GM18858 (cell line): ENCODE measurements at regions not wholly inside any gene's neighbourhood (a gene's known extent, or its start where the extent isn't known, plus 50 kb on each side); places are given as distances from the start of the nearest gene placed in this dataset.
"Not testable (repeated sequence)": the region's sequence is repeated elsewhere in the genome, so short reads cannot be mapped to it uniquely, and the experiment has no call there.

Experiments used
- ATAC-seq: cut with Tn5 transposase; IDR thresholded peaks from one replicate; pipeline ENCODE4 v1.9.1; 2021; ENCODE audit not compliant: unreplicated experiment

DNA sequence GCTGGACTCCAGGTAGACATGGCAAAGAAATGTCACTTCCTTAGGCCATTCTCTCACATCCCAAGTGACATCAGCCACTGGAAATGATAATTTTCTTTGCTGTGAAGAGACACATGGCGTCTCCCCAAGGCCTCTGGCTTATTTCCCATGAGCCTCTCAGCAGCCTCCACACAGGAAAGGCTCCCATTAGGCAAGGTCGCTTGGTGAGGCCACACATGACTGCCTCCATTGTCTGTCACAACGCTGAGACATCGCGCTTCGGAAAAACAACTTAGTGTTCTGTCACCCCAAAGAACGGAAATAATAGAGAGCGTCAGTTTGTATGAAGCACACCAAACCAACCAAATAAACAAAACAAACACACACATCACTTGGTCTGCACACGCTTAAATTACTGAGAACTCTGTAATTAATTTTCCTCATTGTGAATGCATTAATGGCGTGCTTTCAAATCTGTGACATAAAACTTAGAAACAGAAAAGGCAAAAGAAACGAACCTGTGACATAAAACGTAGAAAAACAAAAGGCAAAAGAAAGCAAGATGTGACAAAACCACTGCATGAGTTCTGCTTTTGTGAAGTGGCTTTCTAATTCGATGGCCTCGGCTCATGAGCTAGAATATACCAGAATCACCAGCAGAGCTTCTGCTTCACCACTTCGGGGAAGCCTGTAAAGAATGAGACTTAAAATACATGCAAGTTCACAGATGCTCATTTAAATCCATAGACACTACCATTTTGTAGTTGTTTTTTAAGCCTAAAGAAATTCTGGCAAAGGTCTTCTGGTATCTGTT, 404.2 kb upstream of the SGCG start:
- no peak for ATAC-seq

DNA sequence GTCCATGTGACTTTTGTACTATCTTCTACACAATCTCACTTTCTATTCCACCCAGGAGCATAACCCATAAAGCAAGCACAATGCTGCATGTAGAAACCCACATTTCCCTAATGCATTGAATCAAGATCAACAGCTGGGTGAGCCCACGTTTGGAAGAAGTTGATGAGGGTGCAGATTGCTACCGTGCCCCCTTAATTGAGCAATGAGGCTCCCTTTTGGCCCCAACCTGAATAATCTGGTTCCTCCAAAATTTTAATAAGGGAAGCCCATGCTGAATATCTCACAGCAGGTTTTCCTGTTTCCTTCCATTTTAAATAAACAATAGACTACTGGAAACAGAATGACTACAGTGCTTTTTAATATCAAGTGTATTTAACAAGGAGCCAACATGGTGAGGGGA, 403.6 kb upstream of the SGCG start:
- ATAC-seq, result no peak

DNA sequence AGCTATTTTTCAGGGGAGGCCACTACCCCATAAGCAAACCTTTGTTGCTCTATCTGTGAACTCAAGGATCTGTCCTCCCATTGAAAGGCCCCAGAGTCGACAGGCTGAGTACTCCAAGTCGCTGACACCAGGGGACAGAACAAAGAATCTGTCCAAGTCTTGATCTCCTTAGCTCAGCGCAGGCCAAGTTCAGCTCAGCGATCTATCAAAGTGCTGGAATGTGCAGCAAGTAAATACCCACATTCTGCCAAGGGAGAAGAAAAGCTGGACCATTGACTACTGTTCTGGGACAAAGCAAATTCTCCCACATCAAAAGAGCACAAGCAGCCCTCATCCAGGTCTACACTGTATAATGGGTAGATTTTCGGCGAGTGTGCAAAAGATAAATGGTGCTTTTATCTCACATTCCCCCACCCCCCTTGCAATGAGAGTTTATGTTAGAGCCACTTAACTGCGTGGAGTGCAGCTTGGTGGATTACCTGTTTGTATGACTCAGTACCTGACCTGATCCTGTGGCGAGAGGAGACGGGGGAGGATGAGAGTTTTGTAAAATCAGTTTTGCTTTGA, 391.7 kb upstream of the SGCG start:
- ATAC-seq, result no peak

DNA sequence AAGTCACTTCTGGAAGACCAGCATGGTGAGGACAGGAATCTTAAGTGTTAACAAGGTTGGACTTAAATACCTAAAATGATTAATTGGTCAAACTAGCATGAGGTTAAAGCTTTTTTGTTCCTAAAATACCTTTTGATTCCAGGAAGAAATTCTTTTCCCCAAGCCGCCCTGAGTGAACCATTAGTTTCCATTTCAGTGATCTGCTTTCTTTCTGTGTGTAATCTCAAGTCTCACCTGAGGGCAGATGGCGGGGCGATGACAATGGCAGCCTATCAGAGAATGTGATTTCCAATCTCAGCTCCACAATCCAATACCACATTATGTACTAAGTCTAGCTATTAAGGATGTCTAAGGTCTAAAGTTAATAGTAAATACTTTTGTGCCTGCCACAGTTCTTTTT, 390.9 kb upstream of the SGCG start:
- ATAC-seq, result no peak

DNA sequence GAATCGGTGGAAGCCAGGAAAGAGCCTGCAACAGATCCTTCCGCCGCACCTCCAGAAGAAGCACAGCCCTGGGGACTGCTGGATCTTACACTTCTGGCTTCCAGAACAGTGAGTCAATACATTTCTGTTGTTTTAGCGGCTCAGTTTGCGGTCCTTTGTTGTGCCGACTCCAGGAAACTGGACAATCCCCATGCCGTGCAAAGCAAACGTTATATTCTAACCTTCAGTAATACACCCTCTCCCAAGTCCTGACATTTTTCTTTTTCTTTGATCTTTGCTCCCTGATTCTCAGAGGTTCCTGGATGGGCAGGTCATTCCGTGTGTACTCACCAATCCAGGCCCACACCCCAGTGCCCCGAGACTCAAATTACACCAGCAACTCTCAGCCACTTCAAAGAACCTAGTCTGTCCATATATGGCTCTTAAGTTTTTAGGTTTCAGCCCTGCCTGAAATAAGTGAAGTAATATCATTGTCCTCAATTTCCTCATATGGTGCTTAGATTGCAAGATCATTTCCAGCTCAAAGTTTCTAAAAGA, 387.1 kb upstream of the SGCG start:
- ATAC-seq, result no peak

DNA sequence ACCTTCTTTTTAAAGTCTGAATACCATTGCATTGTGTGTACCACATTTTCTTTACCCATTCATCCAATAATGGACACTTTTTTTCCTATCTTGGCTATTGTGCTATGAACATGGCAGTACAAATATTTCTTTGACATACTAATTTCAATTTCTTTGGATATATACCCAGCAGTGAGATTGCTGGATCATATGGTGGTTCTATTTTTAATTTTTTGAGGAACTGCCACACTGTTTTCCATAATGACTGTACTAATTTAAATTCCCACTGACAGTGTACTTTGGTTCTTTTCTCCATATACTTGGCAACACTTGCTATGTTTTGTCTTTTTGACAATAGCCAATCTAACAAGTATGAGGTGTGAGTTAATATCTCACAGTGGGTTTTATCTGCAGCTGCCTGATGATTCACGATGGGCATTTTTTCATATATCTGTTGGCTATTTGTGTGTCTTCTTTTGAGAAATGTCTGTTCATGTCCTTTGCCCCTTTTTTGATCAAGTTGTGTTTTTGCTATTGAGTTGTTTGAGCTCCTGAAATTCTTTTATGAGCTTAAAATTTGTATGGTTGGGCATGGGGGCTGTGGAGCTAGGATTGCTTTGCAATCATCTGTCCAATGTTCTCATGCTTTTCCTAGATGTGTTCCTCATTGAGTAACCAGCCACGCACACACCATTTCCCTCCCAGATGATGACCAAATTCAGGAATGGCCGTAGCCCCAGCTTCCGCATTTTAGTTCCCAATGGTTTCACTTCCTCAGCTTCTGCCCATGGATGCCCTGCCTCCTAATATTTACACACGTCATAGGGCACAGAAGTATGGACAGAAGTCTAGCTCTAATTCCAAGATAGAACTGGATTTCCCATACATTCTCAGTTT, 380.0 kb upstream of the SGCG start:
- ATAC-seq, result no peak

DNA sequence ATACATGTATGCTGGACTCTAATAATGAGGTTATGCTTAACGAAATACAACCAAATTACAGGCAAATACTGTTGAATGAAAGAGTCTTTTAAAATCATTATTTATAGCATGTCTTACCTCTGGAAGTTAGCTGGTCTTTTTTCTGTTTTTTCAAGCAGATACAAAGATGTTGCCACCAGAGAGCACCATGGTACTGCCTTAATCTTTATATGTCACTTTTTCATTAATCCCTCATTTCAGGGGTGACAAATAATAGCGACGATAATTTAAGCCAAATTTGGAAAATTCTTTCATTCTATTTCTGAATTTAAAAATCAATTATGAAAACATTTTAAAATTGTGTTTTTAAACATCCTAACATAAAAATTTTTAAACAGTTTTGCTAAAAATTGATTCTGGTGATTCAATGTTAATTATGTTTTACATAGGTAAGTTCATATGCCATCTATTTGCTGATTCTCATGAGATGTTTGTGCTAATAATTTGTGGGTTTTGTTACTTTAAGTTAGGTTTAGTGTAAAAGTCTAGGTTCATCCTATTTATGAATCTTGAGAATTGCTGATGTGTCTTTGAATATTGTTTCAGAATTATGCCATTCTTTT, 379.3 kb upstream of the SGCG start:
- no peak for ATAC-seq

DNA sequence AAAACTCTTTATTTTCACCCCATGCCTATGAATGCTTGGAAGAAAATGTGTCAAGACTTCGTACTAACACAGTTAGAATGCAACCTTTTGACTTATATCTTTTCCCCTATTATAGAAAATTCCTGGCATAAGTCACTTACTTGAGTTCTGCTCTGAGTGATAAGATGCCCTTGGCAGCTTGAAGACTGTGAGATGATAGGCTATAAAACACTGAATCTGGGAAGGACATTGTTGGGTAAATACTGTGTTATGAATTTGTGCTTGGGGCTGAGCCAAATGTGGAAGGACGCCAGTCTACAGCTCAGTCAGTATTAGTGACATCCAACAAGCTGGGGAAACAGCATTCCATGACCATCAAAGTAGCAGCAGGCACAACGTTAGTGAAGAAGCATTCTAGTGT, 368.0 kb upstream of the SGCG start:
- no peak for ATAC-seq

DNA sequence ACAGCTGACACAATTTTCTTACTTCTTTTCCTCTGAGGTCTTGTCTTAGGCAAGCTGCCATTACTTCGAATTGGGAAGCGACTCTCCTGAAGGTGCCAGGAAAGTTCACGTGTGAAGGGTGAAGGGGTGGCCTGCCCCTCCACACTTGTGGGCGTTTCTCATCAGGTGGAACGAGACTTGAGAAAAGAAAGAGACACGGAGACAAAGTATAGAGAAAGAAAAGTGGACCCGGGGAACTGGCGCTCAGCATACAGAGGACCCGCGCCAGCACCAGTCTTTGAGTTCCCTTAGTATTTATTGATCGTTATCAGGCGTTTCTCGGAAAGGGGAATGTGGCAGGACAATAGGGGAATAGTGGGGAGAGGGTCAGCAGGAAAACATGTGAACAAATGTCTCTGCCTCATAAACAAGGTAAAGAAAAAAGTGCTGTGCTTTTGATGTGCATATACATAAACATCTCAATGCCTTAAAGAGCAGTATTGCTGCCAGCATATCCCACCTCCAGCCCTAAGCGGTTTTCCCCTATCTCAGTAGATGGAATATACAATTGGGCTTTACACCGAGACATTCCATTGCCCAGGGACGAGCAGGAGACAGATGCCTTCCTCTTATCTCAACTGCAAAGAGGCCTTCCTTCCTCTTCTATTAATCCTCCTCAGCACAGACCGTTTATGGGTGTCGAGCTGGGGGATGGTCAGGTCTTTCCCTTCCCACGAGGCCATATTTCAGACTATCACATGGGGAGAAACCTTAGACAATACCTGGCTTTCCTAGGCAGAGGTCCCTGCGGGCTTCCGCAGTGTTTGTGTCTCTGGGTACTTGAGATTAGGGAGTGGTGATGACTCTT, 367.0 kb upstream of the SGCG start:
- not testable (repeated sequence) for ATAC-seq

DNA sequence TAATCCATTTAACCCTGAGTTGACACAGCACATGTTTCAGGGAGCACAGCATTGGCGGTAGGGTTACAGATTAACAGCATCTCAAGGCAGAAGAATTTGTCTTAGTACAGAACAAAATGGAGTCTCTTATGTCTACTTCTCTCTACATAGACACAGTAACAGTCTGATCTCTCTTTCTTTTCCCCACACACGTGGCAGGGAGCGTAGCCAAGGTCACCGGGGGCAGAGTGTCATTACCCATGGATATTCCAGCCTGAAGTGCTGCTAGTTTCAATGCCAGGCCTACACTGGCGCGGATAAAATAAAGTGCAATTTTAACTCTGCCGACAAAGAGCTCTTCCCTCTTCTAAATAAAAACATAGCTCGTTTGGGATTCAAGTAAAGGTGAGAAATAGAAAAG, 366.3 kb upstream of the SGCG start:
- not testable (repeated sequence) for ATAC-seq

DNA sequence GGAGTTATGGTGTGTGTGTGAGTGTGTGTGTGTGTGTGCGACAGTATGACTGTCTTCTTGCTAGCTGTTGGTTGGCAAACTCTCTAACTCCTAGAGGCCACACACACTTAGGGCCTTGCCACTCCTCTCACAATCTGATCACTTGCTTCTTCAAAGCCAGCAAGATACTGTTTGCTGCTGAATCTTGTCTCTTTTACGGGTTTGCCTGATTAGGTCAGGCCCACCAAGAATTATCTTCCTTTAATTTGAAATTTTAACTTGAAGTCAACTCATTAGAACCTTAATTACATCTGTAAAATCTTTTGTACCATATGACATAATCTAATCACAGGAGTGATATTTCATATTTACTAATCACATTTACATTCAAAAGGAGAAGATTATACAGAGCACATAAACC, 359.2 kb upstream of the SGCG start:
- no peak for ATAC-seq

DNA sequence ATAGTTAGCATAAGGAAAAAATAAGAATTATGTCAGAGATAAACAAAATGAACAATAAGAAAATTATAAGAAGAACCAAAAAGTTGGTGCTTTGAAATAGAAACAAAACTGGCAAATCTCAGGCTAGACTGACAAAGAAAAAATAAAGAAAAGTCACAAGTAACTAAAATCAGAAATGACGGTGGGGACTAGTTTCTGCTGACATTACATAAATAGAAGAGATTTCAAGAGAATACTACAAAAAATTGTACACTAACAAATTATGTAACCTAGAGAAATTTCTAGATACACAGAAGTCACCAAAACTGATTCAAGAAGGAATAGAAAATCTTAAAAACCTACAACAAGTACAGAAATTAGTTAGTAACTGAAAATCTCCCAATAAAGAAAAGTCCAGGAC, 355.6 kb upstream of the SGCG start:
- ATAC-seq, result no peak

DNA sequence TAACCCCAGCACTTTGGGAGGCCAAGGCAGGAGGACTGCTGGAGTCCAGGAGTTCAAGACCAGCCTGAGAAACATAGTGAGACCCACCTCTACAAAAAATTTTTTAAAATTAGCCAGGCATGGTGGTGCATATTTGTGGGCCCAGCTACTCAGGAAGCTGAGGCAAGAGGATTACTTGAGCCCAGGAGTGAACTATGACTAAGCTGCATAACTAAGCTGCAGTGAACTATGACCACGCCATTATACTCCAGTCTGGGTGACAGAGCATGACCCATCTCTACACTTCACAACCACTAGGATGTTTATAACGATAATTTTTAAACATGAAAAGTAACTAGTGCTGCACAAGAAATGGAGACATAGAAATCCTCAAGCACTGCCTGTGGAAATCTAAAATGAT, 352.7 kb upstream of the SGCG start:
- ATAC-seq, result no peak

DNA sequence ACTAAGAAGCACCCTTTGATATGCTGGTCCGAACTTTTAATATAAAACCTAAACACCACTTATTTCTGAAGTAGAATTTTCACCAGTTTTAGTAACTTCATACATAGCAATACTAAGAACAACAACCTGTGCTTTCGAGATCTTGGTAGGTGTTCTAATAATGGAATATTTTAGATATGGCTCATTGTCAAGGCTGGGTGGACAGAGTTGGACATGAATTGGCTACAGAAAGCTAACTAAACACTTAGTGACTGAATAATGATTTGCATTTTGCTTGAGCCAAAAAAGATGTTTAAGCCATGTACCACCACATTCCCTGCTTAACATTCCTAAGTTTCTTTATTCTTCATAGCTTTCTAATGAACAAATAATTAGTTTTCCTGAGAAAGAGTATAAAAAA, 344.3 kb upstream of the SGCG start:
- no peak for ATAC-seq

DNA sequence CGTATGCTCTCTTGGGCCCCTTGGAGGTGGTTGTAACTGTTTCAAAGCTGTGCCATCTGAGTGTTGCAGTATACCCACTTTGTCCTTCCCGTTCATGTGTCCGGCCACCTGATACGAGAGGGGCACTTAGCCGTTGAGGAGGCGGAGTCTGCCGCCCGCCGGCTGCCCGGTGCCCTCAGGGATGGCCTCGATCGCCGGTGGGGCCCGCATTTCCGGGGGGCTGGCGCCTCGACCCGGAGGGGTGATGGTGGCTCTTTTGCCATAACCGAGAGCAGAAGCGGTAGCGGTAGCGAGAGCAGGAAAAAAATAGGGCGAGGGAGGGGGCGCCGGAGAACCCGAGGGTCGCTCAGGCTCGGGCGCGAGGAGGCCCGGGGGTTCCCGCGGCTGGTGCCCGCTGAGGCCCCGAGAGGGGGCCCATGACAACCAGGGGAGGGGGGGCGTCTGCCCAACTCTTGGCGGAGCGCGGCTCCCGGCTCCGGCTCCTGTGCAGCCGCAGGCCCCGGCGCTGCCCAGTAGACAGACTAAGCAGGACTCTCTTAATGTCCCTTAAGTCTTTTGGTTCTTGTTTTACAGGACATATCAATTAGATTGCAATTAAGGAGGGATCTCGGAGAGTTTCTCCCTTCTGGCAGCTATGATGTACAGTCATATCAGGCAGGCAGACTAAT, 342.7 kb upstream of the SGCG start:
- ATAC-seq, result no peak

DNA sequence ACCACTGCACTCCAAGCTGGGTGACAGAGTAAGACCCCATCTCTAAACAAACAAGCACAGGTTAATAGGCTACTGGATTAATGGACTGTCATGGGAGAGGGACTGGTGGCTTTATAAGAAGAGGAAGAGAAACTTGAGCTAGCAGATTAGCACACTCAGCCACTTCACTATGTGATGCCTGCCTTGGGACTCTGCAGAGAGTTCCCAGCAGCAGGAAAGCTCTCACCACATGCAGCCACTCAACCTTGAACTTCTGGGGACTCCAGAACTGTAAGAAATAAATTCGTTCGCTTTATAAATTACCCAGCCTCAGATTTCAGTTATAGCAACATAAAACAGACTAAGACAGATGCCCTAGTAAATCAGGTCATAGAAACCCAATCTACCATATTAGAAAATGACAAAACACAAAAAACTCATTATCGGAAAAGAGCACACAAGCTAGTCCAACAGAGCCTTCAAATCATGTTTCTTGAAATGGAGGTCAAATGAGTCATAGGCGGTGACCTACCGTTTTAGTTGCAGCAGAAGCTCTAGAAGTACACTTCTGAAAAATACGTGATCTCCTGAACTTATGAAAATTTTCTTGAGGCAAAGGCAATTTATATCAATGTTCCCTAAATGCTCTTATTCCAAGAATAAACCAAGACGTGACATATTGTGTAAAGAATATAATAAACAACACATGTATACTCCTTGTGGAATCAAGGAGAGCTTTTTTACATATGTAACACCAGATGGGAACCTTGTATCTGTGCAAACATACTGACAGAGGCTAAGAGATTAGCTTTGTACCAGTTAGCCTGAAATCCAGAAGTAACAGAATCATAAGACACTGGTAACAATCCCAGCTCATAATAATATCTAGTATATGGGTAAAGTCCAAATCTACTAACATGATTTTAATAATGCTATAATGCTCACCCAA, 340.9 kb upstream of the SGCG start:
- ATAC-seq, result no peak

DNA sequence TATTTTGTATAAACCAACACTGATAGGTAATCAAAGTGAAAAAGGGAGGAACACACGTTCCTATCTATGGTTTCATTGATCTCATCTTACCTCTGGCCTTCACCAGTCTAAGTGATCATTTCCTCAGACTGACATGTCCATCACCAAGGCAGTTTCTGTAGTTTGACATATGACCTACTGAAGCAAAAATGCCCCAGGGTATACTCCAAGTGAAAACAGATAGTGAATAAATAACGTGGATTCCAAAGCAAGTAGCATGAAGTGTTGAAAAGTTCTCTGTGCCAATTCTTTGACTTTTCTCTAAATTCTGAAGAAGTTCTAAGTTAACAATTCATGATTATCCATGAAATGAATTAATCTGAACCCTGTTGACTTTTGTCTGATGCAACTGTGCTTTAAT, 334.2 kb upstream of the SGCG start:
- no peak for ATAC-seq

DNA sequence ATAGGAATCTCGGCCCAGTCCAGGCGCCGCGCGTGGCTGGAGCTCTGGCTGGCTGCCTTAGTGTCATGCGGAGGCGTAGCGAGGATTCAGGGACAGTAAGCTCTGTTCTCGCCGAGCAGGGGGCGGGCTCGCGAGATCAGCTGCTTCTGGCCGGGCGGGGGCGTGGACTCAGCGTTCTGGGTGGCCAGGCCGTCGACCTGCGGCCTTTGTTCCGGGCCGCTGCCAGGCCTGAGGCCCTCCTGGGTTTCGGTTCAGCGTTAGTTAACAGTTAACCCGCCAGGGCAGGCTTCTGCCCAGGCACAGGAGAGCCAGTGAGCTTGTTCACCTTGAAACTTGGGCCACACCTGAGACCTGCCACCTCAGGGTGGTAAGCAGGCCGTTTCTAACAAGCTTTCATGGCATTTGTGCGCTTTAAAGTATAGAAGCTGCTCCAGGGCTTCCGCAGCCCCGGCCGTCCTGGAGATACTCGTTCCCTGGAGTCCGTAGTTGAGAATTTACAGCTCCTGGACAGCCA, 332.2 kb upstream of the SGCG start:
- ATAC-seq, result no peak

DNA sequence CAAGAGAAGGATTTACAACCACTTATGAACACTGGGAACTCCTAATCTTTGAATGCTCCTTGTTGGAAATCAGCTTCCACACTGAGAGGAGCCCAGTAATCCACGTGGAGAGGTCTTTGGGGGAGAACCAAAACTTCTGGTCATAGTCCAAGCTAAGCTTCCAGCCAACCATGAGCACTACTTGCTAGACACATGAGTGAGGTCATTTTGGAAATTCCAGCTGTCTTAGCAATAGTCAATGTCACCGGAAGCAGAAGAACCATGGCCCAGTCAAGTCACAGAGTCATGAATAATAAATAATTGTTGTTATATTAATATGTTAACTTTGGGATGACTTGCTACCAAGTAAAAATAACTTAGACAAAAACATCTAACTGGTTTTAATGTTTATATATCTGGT, 324.9 kb upstream of the SGCG start:
- no peak for ATAC-seq
